Neural progenitor cell (in vitro differentiated cells): ENCODE measurements at regions not wholly inside any gene's neighbourhood (a gene's known extent, or its start where the extent isn't known, plus 50 kb on each side); places are given as distances from the start of the nearest gene placed in this dataset.

Source experiments
- EZH2 ChIP-seq: fragments of 200-600 bp; sonication (generic); IDR thresholded peaks from 2 replicates; pipeline ENCODE4 v1.6.1; 2017; ENCODE audit warnings: antibody characterized with exemption, mild to moderate bottlenecking, moderate library complexity
- EZH2phosphoT487 ChIP-seq: fragments of 200-600 bp; sonication (generic); IDR thresholded peaks from 2 replicates; pipeline ENCODE4 v1.6.1; 2017; ENCODE audit warnings: antibody characterized with exemption
- TF ChIP-seq, protein P1 (sequence below): fragments of 200-600 bp; sonication (generic); IDR thresholded peaks from 2 replicates; pipeline ENCODE4 v1.5.1; 2017; ENCODE audit warnings: antibody characterized with exemption, mild to moderate bottlenecking

DNA sequence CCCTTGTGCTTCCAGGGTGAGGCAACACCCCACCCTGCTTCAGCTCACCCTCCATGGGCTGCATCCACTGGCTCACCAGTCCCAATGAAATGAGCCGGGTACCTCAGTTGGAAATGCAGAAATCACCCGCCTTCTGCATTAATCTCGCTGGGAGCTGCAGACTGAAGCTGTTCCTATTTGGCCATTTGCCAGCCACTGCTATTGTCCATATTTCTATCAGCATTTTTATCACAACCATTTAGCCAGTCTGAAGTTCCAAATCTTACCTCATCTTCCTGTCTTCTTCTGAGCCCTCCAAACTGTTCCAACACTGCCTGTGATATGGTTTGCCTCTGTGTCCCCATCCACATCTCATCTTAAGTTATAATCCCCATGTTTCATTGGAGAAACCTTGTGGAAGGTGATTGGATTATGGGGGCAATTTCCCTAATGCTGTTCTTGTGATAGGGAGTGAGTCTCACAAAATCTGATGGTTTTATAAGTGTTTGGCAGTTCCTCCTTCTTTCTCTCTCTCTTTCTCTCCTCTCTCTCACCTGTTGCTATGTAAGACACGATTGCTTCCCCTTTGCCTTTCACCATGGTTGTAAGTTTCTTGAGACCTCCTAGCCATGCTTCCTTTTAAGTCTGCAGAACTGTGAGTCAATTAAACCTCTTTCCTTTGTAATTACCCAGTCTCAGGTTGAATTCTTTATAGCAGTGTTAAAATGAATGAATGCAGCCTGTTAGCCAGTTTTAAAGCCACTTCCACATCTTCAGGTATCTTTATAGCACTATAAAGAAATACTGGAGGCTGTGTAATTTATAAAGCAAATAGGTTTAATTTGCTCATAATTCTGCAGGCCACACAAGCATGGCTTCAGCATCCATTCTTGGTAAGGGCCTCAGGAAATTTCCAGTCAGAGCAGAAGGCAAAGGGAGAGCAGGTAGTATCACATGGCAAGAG is 203.5 kb downstream of the FCRL5 start:
- TF ChIP-seq, protein P1, sequence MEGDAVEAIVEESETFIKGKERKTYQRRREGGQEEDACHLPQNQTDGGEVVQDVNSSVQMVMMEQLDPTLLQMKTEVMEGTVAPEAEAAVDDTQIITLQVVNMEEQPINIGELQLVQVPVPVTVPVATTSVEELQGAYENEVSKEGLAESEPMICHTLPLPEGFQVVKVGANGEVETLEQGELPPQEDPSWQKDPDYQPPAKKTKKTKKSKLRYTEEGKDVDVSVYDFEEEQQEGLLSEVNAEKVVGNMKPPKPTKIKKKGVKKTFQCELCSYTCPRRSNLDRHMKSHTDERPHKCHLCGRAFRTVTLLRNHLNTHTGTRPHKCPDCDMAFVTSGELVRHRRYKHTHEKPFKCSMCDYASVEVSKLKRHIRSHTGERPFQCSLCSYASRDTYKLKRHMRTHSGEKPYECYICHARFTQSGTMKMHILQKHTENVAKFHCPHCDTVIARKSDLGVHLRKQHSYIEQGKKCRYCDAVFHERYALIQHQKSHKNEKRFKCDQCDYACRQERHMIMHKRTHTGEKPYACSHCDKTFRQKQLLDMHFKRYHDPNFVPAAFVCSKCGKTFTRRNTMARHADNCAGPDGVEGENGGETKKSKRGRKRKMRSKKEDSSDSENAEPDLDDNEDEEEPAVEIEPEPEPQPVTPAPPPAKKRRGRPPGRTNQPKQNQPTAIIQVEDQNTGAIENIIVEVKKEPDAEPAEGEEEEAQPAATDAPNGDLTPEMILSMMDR, result no peak
- TF ChIP-seq EZH2 (no peak), EZH2phosphoT487 (no peak)
